ENCODE measurements at regions not wholly inside any gene's neighbourhood (a gene's known extent, or its start where the extent isn't known, plus 50 kb on each side); places are given as distances from the start of the nearest gene placed in this dataset.

DNA sequence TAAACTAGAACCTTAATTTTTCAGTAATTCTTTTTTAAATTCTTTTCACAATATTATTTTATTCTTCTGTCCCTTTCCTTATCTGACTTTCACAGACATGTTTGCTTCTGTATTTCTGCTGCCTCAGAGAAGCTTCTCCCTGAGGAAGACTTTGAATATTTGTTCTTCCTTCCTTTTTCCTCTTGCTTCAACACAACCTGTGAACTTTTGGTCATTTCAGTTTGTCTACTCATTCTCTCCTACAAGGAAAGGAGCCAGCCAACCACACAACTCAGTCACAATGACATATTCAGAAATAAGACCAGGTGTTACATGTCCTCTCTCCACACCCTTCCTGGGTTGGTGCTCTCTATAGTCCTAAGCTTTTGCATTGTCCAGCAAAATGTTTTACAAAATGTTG, 310.4 kb downstream of the TFAP2B start:
- TF ChIP-seq ZNF350 (tag by site-specific recombination; IDR thresholded peaks at IDR 0.05): no peak
- TF ChIP-seq ZNF274 (IDR thresholded peaks at IDR 0.05; ENCODE audit: low read length): no peak
- no peak for TF ChIP-seq ZNF274 (tag by site-specific recombination; IDR thresholded peaks at IDR 0.05; ENCODE audit: borderline replicate concordance)
- TF ChIP-seq ZNF670 (tag by site-specific recombination; IDR thresholded peaks at IDR 0.05; ENCODE audit: low read depth): no peak
- TF ChIP-seq, protein P1, sequence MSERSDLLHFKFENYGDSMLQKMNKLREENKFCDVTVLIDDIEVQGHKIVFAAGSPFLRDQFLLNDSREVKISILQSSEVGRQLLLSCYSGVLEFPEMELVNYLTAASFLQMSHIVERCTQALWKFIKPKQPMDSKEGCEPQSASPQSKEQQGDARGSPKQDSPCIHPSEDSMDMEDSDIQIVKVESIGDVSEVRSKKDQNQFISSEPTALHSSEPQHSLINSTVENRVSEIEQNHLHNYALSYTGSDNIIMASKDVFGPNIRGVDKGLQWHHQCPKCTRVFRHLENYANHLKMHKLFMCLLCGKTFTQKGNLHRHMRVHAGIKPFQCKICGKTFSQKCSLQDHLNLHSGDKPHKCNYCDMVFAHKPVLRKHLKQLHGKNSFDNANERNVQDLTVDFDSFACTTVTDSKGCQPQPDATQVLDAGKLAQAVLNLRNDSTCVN (tag by site-specific recombination; optimal IDR thresholded peaks at IDR 0.05): no peak

Measured in HEK293 (cell line).